ENCODE measurements at regions not wholly inside any gene's neighbourhood (a gene's known extent, or its start where the extent isn't known, plus 50 kb on each side); places are given as distances from the start of the nearest gene placed in this dataset.

DNA sequence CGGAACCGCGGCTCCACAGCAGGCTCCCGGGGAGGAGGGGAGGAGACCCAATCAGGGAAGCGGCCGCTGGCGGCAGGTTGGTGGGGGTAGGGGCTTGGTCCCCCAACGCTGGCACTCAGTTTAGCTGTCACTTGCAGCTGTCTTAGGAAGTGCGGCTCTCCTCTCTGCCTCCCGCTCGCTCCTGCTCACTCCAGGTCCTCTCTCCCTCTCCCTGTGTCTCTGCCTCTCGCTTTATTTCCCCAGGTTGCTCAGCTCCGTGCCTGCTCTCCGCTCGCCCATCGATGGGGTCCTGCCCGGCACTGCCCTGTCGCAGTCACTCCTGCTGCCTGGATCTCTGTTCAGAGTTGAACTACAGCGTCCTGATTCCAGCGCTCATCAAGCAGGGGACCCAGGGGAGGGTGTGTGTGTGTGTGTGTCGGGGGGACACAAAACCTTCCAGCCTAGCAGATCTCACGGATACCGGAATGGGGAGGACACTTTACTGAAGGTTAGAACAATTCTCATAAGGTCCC lies 145.6 kb downstream of the ENGASE start:
- no peaks in the 10 kb centered on the region for H3K36me3 ChIP-seq
- no peak overlapping the region for H3K4me3 ChIP-seq
- no peak for DNase-seq (ENCODE audit: low spot score)
- peaks cover 0 to 14% of the 10 kb centered on the region in 2 donors for H3K4me1 ChIP-seq
- peaks cover 0 to 10% of the 10 kb centered on the region in 2 donors for H3K27me3 ChIP-seq
- H3K9me3 ChIP-seq: no peaks in the 10 kb centered on the region
- no peak overlapping the region for H3K27ac ChIP-seq
- no peak for TF ChIP-seq CTCF (IDR thresholded peaks at IDR 0.05)

GRCh38 chr17:79219208-79219935 lies 144.7 kb downstream of the ENGASE start:
- Histone ChIP-seq H3K36me3 (no peaks in the 10 kb centered on the region), H3K27me3 (peaks cover 0 to 10% of the 10 kb centered on the region in 2 donors), H3K9me3 (no peaks in the 10 kb centered on the region), H3K27ac (no peak overlapping the region), H3K4me1 (peaks cover 0 to 14% of the 10 kb centered on the region in 2 donors), H3K4me3 (no peak overlapping the region)
- no peak for TF ChIP-seq CTCF (IDR thresholded peaks at IDR 0.05)
- DNase-seq (ENCODE audit: low spot score): no peak

GRCh38 chr17:79218825-79219200 lies 144.2 kb downstream of the ENGASE start:
- Histone ChIP-seq H3K27me3 (peaks cover 0 to 10% of the 10 kb centered on the region in 2 donors), H3K36me3 (no peaks in the 10 kb centered on the region), H3K9me3 (no peaks in the 10 kb centered on the region), H3K27ac (no peak overlapping the region), H3K4me3 (no peak overlapping the region), H3K4me1 (peaks cover 0 to 14% of the 10 kb centered on the region in 2 donors)
- no peak for DNase-seq (ENCODE audit: low spot score)
- no peak for TF ChIP-seq CTCF (IDR thresholded peaks at IDR 0.05)

- H3K27me3 ChIP-seq: peaks cover 0 to 10% of the 10 kb centered on the region in 2 donors
- no peak for TF ChIP-seq CTCF (IDR thresholded peaks at IDR 0.05)
- DNase-seq (ENCODE audit: low spot score): no peak
- H3K9me3 ChIP-seq: no peaks in the 10 kb centered on the region
- H3K4me1 ChIP-seq: peaks cover 0 to 14% of the 10 kb centered on the region in 2 donors
- H3K4me3 ChIP-seq: no peak overlapping the region
- H3K36me3 ChIP-seq: no peaks in the 10 kb centered on the region
- no peak overlapping the region for H3K27ac ChIP-seq
These were observed 143.7 kb downstream of the ENGASE start for GRCh38 chr17:79218175-79218824.

DNA sequence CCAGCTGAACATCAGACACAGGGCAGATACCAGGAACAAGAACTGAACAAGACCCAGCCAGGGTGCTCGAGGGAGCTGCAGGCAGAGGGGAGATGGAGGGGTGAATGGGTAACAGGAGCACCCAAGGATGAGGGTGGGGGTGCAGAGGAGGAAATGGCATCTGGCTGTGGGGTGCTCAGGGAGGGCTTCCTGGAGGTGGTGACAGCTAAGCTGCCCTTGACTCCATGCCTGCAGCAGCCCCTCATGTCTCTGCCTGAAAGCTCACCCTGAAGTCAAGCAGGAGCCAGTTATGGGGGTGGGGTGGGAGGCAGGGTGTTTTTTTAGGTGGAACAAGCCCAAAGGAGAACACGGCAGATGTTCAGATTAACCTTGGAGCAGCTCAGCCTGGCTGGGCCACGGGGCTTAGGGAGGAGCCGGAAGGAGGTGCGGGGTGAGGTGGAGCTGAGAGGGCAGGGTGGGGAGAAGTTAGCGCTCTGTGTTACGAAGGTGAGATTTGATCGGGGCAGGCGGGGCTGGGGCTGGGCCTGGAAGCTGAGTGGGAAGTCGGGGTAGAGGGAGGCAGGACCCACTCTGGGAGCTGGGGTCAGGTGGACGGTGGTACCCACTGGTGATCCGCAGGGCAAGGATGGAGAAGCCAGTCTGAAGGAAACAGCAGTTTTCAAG lies 143.0 kb downstream of the ENGASE start:
- H3K9me3 ChIP-seq: no peaks in the 10 kb centered on the region
- H3K27ac ChIP-seq: no peak overlapping the region
- no peak for DNase-seq (ENCODE audit: low spot score)
- no peaks in the 10 kb centered on the region for H3K36me3 ChIP-seq
- peaks cover 0 to 10% of the 10 kb centered on the region in 2 donors for H3K27me3 ChIP-seq
- peaks cover 0 to 14% of the 10 kb centered on the region in 2 donors for H3K4me1 ChIP-seq
- no peak for TF ChIP-seq CTCF (IDR thresholded peaks at IDR 0.05)
- no peak overlapping the region for H3K4me3 ChIP-seq
